ENCODE measurements at regions not wholly inside any gene's neighbourhood (a gene's known extent, or its start where the extent isn't known, plus 50 kb on each side); places are given as distances from the start of the nearest gene placed in this dataset.

DNA sequence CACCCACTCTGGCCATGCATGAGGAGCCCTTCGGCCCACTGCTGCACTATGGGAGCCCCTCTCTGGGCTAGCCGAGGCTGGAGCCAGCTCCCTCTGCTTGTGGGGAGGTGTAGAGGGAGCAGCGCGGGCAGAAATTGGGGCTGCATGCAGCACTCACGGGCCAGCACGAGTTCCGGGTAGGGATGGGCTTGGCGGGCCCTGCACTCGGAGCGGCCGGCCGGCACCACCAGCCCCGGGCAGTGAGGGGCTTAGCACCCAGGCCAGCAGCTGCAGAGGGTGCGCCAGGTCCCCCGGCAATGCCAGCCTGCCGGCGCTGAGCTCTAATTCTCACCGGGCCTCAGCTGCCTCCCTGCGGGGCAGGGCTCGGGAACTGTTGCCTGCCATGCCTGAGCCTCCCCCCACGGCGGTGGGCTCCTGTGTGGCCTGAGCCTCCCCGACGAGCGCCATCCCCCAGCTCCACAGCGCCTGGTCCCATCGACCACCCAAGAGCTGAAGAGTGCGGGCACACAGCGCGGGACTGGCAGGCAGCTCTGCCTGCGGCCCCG lies 209.0 kb downstream of the LTN1 start:
- no peak for DNase-seq

DNA sequence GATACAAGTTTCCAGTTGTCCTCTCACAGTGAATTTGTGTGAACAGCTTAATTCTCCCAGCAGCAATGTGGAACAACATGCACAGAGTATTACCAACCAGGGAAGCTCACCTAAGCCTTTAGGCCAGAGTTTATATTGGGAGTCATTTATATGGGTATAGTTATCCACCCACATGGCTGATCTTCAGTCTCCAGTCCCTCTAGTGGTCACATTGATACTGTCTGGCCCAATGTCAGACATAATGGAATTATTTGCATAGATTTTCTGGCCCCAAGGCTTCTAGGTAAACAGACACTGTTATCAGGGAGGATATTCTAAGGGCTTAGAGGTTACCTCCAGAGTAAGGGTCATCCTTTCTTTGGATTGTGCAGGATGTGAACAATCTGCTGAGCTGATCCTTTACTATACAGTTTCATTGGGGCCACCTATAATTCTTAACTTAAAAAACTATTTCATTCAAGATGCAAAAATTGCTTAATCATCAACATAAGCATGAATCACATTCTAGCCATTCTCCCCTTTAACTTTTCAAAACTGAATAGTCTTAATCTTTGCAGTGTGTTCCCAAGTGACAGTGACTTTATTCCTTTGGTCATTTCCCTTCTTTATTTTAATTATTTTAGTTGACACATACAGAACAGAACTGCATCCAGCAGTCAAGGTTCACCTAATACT lies 210.9 kb downstream of the LTN1 start:
- DNase-seq: no peak

DNA sequence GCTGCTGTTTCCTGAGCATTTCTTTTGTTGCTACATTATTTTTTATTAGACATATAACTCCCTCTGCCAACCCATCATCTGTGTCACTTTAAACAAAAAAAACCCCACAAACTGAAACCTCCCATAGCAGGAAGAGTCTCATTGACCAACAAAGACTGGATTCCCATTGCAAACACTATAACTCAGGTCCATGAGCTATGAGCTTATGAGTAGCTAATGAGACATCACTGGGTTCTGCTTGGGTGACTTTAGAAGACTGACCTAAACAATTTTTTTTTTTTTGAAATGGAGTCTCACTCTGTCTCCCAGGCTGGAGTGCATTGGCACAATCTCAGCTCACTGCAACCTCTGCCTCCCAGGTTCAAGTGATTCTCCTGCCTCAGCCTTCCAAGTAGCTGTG lies 212.8 kb downstream of the LTN1 start:
- DNase-seq: no peak

DNA sequence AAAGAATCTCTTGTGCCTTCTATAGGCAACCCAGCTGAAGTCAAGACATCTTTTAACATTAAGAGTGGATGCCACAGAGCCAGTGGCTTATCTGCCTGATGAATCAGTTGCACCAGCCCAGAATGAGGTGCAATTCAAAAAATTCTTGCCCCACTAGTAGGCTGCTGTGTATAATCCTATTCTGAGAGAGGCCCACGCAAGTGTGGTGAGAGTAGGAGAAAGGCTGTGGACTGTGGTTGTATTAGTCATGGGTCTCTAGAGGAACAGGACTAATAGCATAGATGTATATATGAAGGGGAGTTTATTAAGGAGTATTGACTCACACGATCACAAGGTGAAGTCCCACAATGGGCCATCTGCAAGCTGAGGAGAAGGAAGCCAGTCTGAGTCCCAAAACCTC lies 216.4 kb downstream of the LTN1 start:
- DNase-seq: no peak

DNA sequence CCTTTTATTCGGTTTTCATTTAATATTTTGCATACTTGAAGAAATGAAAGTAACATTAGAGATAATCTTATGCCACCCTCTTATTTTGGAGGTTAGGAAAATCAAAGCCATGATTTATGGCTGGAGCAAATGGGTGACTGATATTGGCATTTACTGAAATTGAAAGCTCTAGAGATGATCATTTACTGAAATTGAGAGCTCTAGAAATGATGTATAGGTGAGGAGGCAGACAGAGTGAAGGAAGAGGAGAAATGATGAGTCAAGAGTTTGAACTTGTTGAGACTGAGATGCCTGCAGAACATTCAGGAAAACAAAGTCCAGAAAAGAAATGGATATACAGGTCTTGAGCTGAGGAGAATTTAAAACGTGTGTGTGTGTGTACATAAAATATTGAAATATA lies 217.6 kb downstream of the LTN1 start:
- no peak for DNase-seq

DNA sequence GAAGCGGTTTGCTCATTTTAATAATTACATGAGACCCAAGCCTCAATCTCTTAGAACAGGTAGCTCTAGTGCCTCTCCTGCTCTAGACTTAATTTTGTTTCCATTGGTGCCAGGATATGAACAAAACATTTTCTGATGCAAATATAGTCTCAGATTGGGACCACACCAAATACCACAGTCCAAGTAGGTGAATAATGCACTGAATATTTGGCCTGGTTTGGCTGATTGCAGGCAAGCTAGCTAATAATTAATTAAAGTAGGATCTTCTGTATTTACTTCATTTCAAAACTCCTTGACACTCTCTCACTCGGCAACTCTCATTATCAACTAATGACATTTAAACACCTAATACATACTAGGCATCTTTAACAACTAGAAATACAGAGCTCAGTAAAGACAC lies 219.6 kb downstream of the LTN1 start:
- DNase-seq: no peak

DNA sequence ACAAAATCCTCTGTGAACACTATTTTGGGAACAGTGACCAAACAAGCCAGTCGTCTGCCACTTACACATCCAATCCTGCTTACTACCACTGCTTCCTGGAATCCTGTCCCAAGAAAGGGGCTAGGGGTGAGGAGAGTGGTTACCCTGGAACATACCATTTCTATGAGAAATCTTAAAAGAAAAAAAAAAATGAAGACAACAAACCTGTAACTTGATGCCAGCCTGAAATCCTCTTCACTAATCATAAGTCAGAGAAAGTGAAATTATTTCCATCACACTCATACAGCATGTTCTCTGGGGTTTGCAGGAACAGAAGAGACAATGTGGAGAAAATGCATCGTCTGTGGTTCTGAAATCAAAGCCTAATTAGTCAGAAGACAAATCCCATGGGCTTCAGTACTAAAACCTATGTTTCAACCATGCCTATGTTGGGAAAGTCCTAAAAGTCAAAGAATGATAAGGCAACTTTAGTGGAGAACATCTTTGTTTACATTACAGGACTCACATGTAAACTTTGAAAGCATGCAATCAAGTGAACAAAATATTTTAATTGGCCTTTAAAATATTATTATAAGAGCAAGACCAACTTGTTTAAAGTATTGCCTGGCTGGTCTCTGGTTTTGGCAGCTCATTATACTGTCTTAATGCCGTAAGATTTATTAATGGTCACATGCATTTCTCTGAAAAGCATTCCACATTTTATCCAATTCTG lies 220.7 kb downstream of the LTN1 start:
- DNase-seq: no peak

DNA sequence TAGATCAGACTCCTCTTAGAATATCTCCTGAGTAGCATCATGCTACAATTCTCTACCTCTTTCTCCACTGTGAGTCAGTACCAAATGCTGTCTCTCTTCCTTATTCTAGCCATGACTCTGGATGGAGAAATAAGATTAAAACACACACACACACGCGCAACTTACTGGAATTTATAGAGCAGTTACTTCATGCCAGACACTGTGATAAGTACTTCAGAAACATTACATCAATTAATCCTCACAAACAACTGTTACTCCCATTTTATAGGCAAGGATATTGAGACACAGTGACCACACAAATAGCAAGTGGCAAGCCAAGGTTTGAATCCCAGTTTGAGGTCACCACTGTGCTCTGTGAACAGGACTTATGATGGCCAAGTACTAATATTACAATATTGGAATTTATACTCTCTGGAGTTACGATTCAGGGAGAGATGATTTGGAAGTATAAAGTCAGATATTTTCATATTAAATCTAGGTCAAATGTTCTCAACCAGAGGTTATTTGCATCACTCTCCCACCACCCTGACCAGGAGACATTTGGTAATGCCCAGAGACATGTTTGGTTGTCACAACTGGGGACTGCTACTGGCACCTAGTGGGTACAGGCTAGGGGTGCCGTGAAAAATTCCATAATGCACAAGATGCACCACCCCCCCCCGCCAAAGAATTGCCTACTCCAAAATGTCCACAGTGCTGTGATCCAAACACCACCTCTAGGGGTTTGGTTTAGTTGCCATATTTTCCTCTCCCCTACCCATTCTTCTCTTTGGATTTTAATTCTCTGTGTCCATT lies 221.6 kb downstream of the LTN1 start:
- no peak for DNase-seq

DNA sequence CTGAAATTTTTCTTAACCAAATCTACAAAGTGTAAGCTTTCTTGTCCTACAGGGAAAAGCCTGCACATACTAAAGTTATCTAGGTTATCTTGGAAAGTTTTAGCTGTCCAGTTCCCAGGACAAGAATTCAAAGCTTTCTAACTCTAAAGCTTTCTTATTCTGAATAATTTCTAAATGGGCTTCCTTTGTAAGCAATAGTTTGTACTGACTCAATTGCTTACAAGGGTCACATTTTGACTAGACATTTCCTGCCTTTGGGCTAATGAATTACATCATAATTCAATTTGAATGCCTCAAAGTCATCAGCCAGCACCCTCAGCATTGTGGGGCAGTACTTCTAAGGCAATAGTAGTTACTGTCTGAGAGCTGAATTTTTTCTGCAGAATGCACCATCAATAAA lies 223.0 kb downstream of the LTN1 start:
- DNase-seq: no peak

DNA sequence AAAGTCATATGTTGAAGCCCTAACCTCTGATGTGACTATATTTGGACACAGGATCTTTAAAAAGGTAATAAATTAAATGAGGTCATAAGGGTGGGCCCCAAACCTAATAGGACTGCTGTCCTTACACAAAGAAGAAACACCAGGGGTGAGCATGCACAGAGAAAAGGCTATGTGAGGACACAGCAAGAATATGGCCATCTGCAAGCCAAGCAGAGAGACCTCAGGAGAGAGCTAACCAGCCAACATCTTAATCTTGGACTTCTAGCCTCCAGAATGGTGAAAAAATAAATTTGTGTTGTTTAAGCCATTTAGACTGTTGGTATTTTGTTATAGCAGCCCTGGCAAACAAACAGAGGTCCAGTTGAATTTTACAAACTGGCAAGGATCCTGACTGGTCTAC lies 223.9 kb downstream of the LTN1 start:
- DNase-seq: no peak

DNA sequence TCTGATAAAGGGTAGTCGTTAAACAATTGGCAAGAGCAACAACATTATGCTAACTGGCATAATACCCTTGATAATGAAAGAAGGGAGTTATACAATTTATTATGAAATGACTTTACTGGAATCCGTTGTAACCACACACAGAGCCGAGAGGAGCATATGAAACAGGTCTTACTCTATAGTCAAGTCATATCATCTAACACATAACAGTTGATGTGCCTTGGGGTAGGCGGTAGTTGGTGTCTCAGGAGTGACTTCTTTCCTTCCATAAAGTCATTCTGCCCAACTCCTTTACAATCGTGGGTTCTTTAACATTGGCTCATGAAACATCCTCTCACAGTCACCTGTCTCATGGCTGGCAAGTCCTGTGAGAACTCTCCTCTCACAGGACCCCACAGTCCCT lies 225.2 kb downstream of the LTN1 start:
- DNase-seq: no peak

DNA sequence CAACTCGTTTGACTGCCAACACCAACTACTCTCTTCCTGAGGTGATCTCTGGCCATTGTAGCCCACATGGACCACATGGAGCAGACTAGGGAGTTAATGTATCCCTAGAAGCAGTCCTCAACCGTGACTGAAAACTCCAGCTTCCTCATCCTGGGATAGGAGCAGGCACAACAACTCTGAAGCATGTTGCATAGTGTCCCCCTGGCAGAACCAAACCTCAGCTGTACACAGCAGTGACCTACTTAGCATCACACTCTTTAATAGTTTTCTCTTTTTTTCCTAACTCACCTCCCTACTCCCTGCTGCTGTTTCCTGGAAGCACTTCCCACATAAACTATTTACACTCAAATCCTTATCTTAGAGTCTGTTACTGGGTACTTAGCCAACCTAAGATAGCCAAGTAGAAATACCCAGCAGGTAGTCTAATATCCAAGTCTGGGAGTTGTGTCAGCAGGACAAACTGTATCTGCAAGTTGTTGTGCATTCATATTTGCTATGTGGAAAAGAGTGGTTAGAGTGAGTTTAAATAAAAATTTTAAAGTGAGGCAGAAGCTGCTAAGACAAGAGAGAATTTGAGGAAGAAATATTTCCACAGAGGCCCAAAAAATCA lies 228.8 kb downstream of the LTN1 start:
- no peak for DNase-seq

DNA sequence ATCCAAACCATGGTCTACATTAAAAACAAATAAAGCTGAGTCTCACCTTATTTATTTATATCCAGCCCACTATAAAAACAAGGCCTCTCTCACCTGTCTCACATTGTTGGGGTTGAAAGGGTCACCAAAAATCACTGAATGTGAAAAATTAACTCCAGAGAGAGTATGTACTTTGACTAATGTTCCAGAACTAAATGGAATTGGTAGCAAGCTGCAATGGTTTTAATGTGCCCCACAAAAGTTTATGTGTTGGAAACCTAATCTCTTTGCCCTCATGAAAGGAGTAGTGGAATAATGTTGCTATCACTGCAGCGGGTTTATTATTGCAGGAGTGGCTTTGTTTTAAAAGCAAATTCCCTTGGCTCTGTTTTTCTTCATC lies 230.3 kb downstream of the LTN1 start:
- no peak for DNase-seq

DNA sequence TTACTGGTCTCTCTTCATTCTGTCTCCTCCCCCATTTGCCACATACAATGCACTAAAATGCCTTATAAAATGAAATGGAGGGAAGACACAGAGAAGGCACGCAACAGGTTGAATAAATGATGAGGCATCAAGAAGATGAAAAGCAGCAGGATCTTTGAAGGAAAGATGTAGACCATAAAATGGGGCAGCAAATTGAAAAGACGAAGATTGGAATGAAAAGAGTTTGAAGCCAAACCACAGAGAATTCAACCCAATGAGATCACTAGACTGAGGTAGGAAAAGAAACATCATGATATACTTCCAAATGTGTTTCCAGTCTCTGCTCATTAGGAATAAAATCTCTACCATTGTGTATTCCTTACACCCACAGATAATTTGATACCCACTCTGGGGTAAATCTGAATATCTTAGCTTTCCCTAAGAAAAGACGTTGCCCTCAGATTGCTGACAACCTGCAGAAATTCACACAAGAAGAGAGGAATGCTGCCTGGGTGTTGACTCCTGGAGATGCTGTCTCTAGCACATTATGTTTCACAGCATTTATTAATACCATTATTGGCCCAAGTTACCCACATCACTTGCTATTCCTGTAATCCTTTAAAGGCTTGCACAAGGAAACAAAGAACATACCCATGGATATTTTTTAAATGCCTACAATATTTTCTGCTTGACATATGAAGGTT lies 230.9 kb downstream of the LTN1 start:
- DNase-seq: no peak

DNA sequence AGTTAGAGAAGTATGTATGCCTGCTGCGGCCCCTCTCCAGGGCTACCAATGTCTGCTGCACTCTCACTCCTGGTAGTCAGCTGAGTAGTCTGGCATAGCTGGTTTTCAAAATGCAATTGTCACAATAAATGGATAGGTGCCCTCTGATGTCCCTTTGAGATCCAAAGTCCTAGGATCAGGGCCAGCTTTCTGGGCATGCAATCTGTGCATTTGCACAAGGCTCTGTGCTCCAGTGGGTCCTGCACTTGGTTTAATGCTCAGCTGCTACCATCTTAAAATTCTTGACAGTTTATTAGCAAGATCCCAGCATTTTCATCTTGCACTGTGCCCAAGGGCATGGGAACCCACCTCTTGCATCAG lies 233.8 kb downstream of the LTN1 start:
- DNase-seq: no peak

DNA sequence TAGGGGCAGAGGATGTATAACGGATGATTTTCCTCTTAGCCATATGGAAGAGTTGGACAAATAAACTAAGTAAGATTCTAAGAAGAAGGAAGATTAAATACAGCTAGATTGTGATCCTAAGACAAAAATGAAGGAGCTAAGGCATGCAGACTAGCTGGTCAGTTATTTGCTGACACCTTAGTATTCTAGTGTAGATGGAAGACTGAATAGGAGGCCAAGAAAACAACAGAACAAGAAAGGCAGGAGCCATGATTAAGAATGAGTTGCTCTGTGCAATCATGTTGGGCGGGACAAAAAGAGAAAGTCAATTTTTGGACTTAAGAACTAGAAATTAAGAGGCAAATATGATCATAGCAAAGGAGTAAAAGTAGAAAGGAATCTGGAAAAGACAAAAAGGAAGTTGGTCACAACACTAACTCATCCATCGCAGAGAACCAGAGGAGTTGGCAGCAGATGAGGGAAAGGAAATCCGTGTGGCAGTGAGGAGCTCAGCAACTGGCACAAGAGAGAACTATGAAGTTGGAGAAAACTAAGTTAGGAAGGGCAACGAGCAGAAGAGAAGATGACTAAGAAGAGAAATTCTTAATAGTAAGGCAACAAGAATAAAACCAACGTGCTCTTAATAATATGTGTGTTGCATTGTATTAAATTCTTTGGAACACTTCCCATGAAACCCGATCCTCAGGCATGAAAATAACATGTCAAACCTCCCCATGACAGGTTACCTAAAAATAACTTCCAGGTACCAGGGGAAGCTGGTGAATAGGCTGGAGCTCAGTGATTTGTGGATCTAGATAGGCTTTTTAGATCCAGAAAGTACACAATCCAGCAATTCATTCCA lies 234.4 kb downstream of the LTN1 start:
- DNase-seq: no peak

DNA sequence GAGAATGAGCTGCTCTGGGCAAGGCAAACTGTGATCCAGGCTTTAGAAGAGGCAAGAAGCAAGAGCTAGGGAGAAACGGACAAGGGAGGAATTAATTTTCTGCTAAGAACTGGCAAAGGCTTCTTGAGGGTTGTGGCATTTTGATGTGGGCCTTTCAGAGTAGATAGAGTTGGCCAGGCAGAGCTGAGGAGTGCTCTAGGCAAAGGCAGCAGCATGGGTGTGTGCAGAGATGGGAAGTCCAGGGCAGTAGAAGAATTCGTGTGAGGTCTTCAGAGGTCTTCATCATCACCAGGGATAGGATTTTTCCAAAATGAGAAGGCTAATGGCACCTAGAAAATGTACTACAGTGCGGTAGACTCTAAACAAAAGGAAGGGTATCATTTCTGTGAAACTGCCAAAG lies 237.8 kb downstream of the LTN1 start:
- no peak for DNase-seq

DNA sequence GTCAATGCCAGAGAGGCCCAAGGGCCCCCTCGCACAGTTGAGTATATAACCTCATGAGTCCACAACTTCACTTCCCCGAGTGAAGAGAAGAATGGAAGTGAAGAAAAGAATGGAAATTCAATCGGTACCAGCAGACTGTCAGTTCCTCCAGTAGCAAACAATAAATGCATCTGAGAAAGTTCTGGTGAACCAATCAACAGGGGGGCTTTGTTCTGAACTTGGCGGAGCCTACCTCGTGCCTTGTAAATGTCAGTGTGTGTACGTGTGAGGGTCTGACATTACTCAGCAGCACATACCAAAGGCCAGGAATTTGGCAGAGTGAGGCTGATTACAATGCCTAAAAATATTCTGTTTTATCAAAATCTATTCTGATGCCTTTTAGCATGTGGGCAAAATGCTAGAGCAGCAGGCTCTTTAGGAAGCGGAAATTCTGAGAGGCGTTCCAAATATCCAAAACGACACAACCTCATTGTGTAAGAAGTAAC lies 238.5 kb downstream of the LTN1 start:
- DNase-seq: no peak

DNA sequence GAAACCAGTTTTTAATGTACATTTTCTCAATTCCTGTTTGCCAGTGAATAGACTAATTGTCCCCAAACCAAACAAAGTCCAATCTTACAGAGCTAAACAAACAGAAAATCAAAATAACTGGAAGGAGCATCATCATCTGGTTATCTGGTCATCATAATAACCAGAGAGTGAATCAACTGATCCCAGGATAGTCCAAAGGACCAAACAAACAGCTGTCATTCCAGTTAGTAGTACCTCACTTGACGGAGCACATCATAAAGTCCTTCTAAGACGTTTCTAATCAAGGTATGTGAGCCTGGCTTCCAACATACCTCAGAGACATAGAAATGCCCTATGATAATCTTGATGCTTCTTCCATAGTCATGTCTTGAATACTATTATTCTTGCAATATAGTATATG lies 240.5 kb downstream of the LTN1 start:
- DNase-seq: no peak

DNA sequence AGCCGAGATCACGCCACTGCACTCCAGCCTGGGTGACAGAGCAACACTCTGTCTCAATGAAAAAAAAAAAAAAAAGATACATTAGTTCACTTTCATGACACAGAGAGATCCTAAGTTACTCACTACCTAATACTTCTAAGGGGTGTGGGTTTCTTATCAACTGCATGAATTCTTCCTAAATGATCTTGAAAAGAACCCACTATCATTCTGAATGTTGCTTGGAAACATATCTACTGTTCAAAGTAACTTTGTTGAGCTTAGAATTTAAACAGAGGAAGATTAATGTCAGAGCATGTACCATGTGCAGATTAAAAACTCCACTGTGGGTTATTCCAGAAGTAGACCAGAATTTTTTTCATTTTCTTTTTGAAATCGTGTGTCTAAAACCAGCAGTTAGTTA lies 241.5 kb downstream of the LTN1 start:
- DNase-seq: no peak

DNA sequence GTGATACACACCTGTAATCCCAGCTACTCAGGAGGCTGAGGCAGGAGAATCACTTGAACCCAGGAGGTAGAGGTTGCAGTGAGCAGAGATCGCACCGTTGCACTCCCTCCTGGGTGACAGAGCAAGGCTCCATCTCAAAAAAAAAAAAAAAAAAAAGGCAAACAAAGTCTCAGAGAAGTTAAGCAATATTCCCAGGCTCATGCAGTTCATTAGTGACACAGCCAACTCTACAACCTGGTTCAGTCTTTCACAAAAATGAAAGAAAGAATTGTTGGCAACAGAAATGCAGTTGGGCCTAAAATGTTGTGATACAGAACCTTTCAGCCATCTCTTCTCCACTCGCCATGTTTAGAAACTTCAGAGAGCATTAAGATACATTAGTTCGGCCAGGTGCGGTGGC lies 242.1 kb downstream of the LTN1 start:
- DNase-seq: no peak

DNA sequence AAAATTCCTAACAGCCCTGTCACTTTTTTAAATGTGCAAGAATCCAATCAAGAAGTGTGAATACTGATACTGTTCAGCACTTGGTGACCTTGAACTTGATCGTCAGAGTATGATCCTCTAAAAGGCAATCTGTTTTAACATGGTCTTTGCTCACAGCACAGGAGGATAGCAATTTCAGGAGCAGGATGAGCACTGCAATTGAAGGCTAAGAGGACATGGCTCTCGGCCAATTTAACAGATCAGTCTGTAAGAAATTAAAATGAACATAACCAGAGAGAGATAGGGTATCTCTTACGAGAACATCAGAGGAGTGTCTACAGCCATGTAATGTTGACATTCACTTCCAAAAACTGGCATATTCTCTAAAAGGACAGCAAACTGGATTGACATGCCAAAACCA lies 243.1 kb downstream of the LTN1 start:
- DNase-seq: no peak
